Erythroblast (primary cell): ENCODE measurements at regions not wholly inside any gene's neighbourhood (a gene's known extent, or its start where the extent isn't known, plus 50 kb on each side); places are given as distances from the start of the nearest gene placed in this dataset.

Source experiments
- DNase-seq, 2 experiments: peaks; one replicate each; lab custom pipeline; 2025; lab: John Stamatoyannopoulos, UW
- GATA1 ChIP-seq: IDR thresholded peaks from 2 replicates; pipeline ENCODE4 v1.6.1; 2011; ENCODE audit warnings: low read depth, mild to moderate bottlenecking, control low read depth, low read length, moderate library complexity
- POLR2A ChIP-seq: IDR thresholded peaks from 2 replicates; pipeline ENCODE4 v1.6.1; 2011; ENCODE audit warnings: mild to moderate bottlenecking, low read length

DNA sequence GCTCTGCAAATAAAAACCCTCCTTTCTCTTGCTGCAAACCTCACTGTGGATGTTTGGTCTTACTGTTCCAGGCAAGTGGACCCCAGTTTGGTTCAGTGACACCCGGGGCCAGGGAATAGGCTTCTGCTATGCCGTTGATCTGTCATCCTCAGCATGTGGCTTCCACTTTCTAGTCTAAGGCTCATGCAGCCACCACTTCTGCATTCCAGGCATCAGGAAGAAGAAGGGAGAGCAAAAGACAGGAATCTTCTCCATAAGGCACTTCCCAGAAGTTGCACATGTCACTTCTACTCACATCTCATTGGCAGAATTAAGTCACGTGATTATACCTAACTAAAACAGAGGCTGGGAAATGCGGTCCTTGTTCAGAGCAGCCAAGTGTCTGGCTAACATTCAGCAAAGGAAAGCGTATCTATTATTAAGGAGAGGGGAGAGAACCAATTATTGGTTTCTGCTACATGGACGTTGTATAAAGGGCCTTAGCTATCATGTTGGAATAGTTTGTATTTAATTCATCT lies 173.6 kb upstream of the PFN2 start:
- no peak for DNase-seq
- TF ChIP-seq GATA1 (no peak), POLR2A (no peak)

GRCh38 chr3:150142936-150143335 lies 172.2 kb upstream of the PFN2 start:
- DNase-seq, result no peak
- TF ChIP-seq GATA1 (no peak), POLR2A (no peak)

- TF ChIP-seq POLR2A (no peak), GATA1 (no peak)
- DNase-seq, result no peak
These were observed 171.2 kb upstream of the PFN2 start for GRCh38 chr3:150141790-150142326.

DNA sequence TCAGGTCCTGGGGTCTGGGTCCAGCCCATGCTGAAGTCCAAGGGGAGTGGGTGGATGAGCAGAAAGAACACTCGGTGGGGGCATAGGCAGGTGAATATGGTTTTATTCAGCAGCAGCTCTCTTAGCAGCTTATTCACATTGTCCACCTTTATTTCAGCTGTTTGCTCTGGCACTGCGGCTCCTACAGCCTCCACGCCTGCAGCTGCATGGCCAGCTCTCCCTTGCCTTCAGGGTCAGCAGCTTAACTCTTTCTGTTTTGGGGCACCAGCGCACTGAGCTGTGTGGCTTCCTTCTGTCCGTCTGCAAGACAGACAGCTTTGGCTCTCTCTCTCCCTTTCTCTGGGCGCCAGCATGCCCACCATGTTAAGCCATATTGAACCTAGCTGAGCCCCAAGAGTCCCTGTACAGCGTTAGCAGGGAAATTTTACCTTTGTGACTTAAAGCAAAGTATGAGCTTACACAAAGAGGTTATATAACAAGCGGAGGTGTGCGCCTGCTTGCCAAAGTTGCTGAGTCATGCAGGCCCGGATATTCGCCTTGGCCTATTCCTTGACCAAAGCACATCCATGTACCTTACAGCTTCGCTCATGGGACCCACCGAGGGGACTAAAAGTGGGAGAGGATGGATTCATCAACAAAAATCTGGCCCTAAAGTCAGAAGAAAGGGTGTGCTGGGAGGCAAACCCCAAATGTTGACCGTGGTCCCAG lies 170.1 kb upstream of the PFN2 start:
- TF ChIP-seq POLR2A (no peak), GATA1 (no peak)
- DNase-seq, result peak in 1 of 2 experiments; percentile 3

- TF ChIP-seq GATA1 (no peak), POLR2A (no peak)
- DNase-seq, result no peak
These were observed 168.1 kb upstream of the PFN2 start for GRCh38 chr3:150138824-150139223.

DNA sequence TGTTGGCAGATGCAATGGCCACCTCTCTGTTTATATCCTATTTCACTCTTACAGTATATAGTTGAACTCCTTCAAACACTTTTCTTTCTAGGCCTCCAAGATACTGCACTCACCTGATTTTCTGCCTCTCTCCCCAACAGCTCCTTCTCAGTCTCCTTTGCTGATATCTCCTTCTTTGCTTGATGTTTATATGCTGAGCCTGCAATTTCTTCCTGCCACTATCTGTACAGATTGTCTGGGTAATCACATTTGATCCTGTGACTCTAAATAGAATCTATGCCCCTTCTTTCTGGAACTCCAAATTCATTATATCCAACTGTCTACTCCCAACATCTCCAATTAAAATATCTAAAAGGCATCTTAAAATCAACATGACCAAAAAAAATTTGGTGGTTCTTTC lies 165.5 kb upstream of the PFN2 start:
- TF ChIP-seq POLR2A (no peak), GATA1 (no peak)
- no peak for DNase-seq

DNA sequence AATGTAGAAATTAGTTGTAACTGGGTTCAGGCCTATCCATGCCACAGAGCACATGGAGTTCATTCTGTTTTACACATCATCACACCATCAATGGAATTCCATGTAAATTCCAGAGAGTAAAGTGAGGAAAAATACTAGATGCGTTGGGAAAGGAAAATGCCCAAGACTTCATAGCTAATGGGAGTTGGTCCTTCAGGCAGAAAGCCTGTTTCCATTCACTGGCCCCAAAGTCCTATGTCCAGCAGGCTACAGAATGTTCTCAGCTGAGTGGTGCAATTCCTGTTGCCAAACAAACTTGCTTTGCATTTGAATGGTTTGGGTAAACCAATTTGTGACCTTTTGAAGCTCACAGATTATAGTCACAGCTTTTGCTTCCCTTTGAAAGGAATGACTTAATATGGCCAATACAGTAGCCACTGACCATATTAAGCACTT lies 164.6 kb upstream of the PFN2 start:
- DNase-seq, result no peak
- TF ChIP-seq GATA1 (no peak), POLR2A (no peak)

DNA sequence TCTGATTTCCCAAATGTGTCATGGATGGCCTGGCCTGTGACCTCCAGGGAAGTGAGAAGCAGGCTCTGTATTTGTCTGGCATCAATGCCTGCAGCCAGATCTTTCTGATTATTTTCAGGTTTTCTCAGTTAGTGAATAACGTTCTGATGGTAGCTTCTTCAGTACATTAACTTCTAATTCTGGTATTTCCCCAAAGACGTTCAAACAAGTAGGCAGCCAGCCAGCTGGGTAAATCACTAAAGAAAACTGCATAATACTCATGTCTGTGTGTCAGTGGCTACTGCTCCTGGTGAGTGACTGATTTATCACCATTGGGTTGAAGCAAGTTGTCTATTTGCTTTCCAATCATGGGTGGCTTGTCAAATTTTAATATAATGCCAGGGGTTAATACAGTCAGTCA lies 162.6 kb upstream of the PFN2 start:
- no peak for TF ChIP-seq GATA1
- TF ChIP-seq POLR2A, result no peak
- no peak for DNase-seq

GRCh38 chr3:150132101-150132749 lies 161.5 kb upstream of the PFN2 start:
- no peak for DNase-seq
- no peak for TF ChIP-seq GATA1
- TF ChIP-seq POLR2A, result no peak

GRCh38 chr3:150131663-150132062 lies 161.0 kb upstream of the PFN2 start:
- TF ChIP-seq GATA1 (no peak), POLR2A (no peak)
- no peak for DNase-seq

DNA sequence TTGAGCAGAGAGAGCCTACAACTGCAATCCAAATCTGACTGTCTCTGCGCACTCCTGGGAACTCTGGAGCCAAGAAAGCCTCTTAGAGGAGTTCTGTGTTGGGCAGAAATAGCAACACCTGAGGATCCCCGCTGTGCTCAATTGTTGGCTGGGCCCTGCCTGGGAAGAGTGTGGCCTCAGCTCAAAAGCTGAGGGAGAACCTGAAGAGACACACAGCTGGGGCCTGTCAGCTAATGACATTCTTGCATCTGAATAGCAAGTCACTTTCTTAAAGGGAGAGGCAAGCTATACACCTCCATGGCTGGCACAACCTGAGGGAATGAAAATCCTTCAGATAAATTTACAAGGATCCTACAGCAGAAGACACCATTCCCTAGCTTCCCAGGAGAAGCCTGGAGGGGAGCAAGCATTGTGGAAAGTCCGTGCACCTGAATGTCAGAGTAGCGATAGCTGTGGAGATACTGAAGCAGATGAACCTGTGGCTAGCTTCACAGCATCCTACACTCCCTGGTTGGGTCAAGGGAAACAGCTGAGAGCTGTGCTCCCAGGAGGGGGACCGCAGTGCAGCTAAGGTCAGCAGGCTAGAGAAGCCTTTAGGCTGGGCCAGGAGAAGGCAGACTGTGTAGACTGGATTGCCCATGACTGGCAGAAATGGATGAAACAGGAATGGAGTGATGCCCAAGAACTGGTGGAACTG lies 159.9 kb upstream of the PFN2 start:
- no peak for DNase-seq
- TF ChIP-seq POLR2A (no peak), GATA1 (no peak)

DNA sequence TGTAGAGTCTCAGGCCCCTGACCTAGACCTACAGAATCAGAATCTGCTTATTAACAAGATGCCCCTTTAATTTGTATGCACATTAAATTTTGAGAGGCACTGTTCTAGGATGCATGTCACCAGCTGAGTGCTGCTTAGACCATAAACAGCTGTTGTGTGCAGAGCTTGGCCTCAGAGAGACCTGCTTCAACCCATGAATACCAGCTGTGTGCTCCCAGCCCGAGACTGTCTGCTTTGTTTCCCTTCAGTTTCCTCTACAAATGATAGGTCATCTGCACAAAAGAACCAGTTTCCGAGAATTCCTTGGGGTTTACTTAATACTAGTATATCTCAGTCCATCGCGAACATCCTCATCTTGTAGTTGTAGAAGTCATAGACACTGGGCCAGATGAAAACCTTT lies 158.5 kb upstream of the PFN2 start:
- TF ChIP-seq POLR2A, result no peak
- no peak for TF ChIP-seq GATA1
- no peak for DNase-seq

DNA sequence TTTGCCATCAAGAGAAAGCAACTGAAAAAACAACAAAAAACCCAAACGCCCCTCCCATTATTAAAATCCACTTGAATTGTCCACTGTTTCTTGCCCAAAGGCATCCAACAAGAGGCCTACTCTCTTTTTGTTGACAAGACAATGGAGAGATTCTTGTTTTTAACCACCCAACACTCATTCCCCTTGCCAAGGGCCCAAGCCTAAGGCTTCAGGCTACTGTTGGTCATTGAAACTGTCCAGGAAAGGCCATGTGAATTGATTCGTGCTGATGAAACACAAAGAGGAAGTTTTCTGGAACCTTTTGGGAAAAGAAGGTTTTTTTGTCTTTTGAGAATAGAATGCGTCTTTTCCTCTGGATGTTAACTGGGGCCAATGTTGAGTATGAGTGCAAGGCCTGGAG lies 157.4 kb upstream of the PFN2 start:
- DNase-seq, result no peak
- TF ChIP-seq GATA1, result no peak
- TF ChIP-seq POLR2A, result no peak
